Muscle of leg (tissue), 3 donors: ENCODE measurements at regions not wholly inside any gene's neighbourhood (a gene's known extent, or its start where the extent isn't known, plus 50 kb on each side); places are given as distances from the start of the nearest gene placed in this dataset.
"Not testable (repeated sequence)": the region's sequence is repeated elsewhere in the genome, so short reads cannot be mapped to it uniquely, and the experiment has no call there.

Experiments
- DNase-seq: peaks from one replicate; pipeline ENCODE4 v3.0.0; 2013
- H3K27ac ChIP-seq: one replicate; pipeline ENCODE4 v1.5.1; 2013; ENCODE audit warnings: mild to moderate bottlenecking, low read length, control low read depth
- H3K27me3 ChIP-seq: one replicate; pipeline ENCODE4 v1.6.1; 2013; ENCODE audit warnings: low read length; ENCODE audit not compliant: control insufficient read depth, insufficient read depth
- H3K36me3 ChIP-seq: one replicate; pipeline ENCODE4 v1.6.1; 2013; ENCODE audit warnings: low read length; ENCODE audit not compliant: control insufficient read depth, insufficient read depth
- H3K4me1 ChIP-seq: one replicate; pipeline ENCODE4 v1.6.1; 2013; ENCODE audit warnings: low read length; ENCODE audit not compliant: control insufficient read depth, insufficient read depth
- H3K4me3 ChIP-seq: one replicate; pipeline ENCODE4 v1.5.1; 2013; ENCODE audit warnings: low read length, control low read depth
- H3K9me3 ChIP-seq: replicated peaks from 2 replicates; pipeline ENCODE4 v1.6.1; 2013; ENCODE audit warnings: low read depth, low read length; ENCODE audit not compliant: control insufficient read depth
- WGBS: methylation state at CpG from one replicate; pipeline ENCODE4 v1.1.5; 2013; ENCODE audit warnings: missing lambda C conversion rate; ENCODE audit not compliant: insufficient coverage; 5-methylcytosine and 5-hydroxymethylcytosine counted together

GRCh38 chr4:154135576-154135975, 346.7 kb upstream of the SFRP2 start:
- H3K4me1 ChIP-seq: no peaks in the 10 kb centered on the region
- no peak overlapping the region for H3K4me3 ChIP-seq
- 96% methylated on average over 11 of the region's 18 CpGs for WGBS
- H3K27ac ChIP-seq: no peak overlapping the region
- no peaks in the 10 kb centered on the region for H3K9me3 ChIP-seq
- H3K36me3 ChIP-seq: no peaks in the 10 kb centered on the region
- DNase-seq: no peak
- H3K27me3 ChIP-seq: no peaks in the 10 kb centered on the region

DNA sequence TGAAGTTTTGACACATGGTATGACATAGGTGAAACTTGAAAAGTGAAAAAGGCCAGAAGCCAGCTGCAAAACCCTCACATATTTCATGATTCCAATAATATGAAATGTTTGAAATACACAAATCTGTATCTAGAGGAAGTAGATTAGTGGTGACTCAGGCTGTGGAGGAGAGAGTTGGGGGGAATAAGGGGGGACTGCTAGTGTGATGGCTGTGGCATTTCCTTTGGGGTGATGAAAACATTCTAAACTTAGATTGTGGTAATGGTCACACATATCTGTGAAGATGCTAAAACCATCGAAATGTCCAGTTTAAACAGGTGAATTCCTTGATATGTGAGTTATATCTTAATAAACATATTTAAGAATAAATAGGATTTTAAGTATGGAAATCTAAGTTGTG, 343.5 kb upstream of the SFRP2 start:
- Histone ChIP-seq H3K4me1 (no peaks in the 10 kb centered on the region), H3K27ac (no peak overlapping the region), H3K36me3 (no peaks in the 10 kb centered on the region), H3K4me3 (no peak overlapping the region), H3K27me3 (no peaks in the 10 kb centered on the region), H3K9me3 (no peaks in the 10 kb centered on the region)
- WGBS: no CpG with 5 or more reads among the region's 1 CpG
- no peak for DNase-seq

DNA sequence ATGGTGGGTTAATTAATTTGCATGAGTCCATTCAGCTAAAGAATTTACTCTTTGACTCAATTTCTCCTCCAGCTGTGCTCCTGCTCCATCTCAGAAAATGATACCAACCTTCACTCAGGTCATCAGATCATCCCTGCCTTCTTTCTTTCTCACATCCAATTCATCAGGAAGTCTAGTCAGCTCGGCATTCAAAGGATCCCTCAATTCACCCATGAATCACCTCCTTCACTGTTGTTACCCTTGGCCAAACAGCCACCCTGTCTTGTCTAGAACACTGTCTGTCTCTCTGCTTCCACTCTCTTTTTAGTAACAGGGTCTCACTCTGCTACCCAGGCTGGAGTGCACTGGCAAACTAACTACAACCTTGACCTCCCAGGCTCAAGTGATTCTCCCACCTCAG, 337.4 kb upstream of the SFRP2 start:
- WGBS: 87% methylated on average over 1 of the region's 1 CpG
- no peaks in the 10 kb centered on the region for H3K9me3 ChIP-seq
- no peaks in the 10 kb centered on the region for H3K27me3 ChIP-seq
- DNase-seq: no peak
- H3K4me3 ChIP-seq: no peak overlapping the region
- no peaks in the 10 kb centered on the region for H3K36me3 ChIP-seq
- no peaks in the 10 kb centered on the region for H3K4me1 ChIP-seq
- no peak overlapping the region for H3K27ac ChIP-seq

DNA sequence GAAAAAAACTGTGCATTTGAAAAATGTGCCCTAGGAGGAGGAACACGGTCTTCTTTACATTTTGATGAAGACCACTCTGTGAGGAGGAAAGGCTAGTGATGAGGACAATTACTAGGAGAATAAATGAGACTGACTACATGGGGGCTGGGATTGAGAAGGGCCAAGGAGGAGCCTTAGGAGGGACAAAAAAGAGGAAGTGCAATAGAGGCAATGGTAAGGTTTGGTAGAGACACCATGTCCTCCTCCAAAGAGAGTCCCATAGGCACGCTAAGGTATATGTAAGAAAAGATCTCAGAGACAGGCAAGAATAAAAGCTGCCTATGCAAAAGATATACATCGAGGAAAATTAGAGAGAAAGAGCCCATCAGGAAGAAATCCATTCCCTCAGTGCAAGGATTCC, 336.5 kb upstream of the SFRP2 start:
- H3K4me3 ChIP-seq: no peak overlapping the region
- no peaks in the 10 kb centered on the region for H3K9me3 ChIP-seq
- DNase-seq: no peak
- 100% methylated on average over 1 of the region's 3 CpGs for WGBS
- no peaks in the 10 kb centered on the region for H3K36me3 ChIP-seq
- no peaks in the 10 kb centered on the region for H3K4me1 ChIP-seq
- no peak overlapping the region for H3K27ac ChIP-seq
- H3K27me3 ChIP-seq: no peaks in the 10 kb centered on the region

DNA sequence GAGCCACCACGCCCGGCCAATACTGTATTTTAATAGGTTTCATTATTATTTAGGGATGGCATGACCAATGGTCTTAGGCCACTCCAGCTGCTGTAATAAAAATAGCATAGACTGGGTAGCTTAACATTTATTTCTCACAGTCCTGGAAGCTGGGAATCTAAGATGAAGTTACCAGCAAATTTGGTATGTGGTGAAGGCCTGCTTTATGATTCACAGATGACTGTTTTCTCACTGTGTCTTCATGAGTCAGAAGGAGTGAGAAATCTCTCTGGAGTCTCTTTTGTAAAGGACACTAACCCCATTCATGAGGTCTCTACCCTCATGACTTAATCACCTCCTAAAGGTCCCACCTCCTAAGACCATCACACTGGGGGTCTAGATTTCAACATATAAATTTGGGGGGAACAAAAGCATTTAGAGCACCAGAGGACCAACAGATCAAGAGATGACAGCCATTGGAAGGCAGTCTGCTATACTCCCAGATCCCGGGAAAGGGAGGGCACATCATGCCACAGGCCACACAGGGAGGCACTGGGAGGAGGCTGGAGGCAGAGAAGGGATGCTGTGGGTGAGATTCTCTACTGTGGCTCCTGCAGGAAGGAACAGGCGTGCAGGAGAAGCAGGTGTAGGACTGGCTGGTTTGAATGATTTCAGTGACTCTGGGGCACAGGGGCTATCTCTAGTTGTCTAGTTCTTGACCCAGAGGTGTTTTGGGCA, 335.8 kb upstream of the SFRP2 start:
- Histone ChIP-seq H3K36me3 (no peaks in the 10 kb centered on the region), H3K27ac (no peak overlapping the region), H3K4me3 (no peak overlapping the region), H3K4me1 (no peaks in the 10 kb centered on the region), H3K27me3 (no peaks in the 10 kb centered on the region), H3K9me3 (no peaks in the 10 kb centered on the region)
- no peak for DNase-seq
- 43% methylated on average over 2 of the region's 4 CpGs for WGBS

DNA sequence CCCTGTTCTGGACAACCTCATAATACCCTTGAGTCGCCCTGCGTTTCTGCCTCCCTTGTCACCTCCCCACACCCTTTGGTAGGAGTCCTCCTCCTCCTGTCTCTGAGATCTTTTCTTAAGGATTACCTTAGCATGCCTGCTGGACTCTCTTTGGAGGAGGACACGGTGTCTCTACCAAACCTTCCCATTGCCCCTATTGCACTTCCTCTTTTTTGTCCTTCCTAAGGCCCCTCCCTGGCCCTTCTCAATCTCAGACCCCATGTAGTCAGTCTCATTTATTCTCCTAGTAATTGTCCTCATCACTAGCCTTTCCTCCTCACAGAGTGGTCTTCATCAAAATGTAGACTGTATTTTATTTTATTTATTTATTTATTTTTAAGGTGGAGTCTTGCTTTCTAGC, 335.0 kb upstream of the SFRP2 start:
- Histone ChIP-seq H3K27ac (no peak overlapping the region), H3K9me3 (no peaks in the 10 kb centered on the region), H3K27me3 (no peaks in the 10 kb centered on the region), H3K4me3 (no peak overlapping the region), H3K36me3 (no peaks in the 10 kb centered on the region), H3K4me1 (no peaks in the 10 kb centered on the region)
- no peak for DNase-seq
- 89% methylated on average over 3 of the region's 3 CpGs for WGBS

DNA sequence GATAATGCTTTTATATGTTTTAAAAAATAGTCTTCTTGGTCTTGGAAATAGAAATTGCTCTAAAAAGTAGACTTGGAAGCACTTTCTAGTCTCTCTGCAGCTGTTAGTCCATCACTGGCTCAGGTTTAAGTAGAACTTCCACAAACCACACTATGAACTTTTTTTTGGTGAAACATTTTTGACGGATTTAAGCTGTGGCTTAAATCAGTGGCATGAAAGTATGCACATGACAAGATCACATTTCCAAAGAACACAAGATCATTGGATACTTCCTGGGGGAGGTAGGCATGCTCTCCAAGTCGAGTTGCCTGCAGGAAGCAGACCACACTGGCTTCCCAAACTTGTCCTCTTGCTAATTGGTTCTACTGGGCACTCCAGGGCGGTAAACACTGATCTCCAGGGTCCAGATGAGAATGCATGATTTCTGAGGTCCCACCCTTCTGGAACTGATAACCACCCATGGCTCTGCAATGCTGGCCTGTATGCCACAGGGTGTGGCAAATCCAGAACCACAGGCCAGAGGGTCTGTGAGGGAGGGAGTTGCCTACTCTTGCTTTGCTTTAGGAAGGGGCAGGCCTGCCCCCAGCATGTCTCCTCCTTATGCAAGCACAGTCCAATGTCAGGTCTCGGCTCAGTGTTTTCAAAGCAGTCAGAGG, 331.9 kb upstream of the SFRP2 start:
- Histone ChIP-seq H3K27ac (no peak overlapping the region), H3K4me1 (no peaks in the 10 kb centered on the region), H3K36me3 (no peaks in the 10 kb centered on the region), H3K9me3 (no peaks in the 10 kb centered on the region), H3K4me3 (no peak overlapping the region), H3K27me3 (no peaks in the 10 kb centered on the region)
- no peak for DNase-seq
- 78% methylated on average over 3 of the region's 4 CpGs for WGBS

- no CpG with 5 or more reads among the region's 5 CpGs for WGBS
- H3K27ac ChIP-seq: no peak overlapping the region
- DNase-seq: no peak
Measured at GRCh38 chr4:154120006-154120676, 331.3 kb upstream of the SFRP2 start.

GRCh38 chr4:154119317-154119716, 330.4 kb upstream of the SFRP2 start:
- Histone ChIP-seq H3K4me3 (no peak overlapping the region), H3K27ac (no peak overlapping the region), H3K9me3 (no peaks in the 10 kb centered on the region), H3K27me3 (no peaks in the 10 kb centered on the region), H3K4me1 (no peaks in the 10 kb centered on the region), H3K36me3 (no peaks in the 10 kb centered on the region)
- no peak for DNase-seq
- WGBS: 68% methylated on average over 2 of the region's 5 CpGs

More at GRCh38 chr4:154120006-154120676, 331.3 kb upstream of the SFRP2 start:
- H3K36me3 ChIP-seq: no peaks in the 10 kb centered on the region
- no peaks in the 10 kb centered on the region for H3K9me3 ChIP-seq
- H3K27me3 ChIP-seq: no peaks in the 10 kb centered on the region
- no peak overlapping the region for H3K4me3 ChIP-seq
- H3K4me1 ChIP-seq: no peaks in the 10 kb centered on the region

DNA sequence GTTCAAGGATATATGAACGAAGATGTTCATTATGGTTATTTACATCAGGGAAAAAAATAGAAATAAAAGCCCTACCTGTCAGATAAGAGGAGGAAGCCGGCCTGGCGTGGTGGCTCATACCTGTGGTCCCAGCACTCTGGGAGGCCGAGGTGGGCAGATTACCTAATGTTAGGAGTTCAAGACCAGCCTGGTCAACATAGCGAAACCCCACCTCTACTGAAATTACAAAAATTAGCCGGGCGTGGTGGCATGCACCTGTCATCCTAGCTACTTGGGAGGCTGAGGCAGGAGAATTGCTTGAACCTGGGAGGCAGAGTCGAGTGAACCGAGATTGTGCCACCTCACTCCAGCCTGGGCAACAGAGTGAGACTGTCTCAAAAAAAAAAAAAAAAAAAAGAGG, 328.8 kb upstream of the SFRP2 start:
- not testable (repeated sequence) for H3K27ac ChIP-seq, H3K36me3 ChIP-seq, H3K27me3 ChIP-seq, DNase-seq, H3K9me3 ChIP-seq, H3K4me1 ChIP-seq, H3K4me3 ChIP-seq
- 76% methylated on average over 3 of the region's 9 CpGs for WGBS
